ENCODE measurements at regions not wholly inside any gene's neighbourhood (a gene's known extent, or its start where the extent isn't known, plus 50 kb on each side); places are given as distances from the start of the nearest gene placed in this dataset.

- no peaks in the 10 kb centered on the region for H3K27me3 Mint-ChIP-seq
- POLR2A ChIA-PET = no interaction called here
- WGBS (ENCODE audit: insufficient coverage) = no CpG with 5 or more reads among the region's 1 CpG
Measured at GRCh38 chr4:125772680-125773079, 457.9 kb downstream of the FAT4 start.

GRCh38 chr4:125773502-125773901 lies 458.7 kb downstream of the FAT4 start:
- Histone ChIP-seq H3K36me3 (replicated peaks in 1 of 2; ENCODE audit: control extremely low read depth in 1 of 2, control insufficient read depth in 1 of 2, extremely low read depth in 1 of 2, insufficient read depth in 2 of 2, low read length in 1 of 2) (no peaks in the 10 kb centered on the region), H4K20me1 (ENCODE audit: control insufficient read depth, insufficient read depth, low read length, poor library complexity, severe bottlenecking) (no peaks in the 10 kb centered on the region), H3K79me2 (ENCODE audit: control insufficient read depth, insufficient read depth, low read length) (no peaks in the 10 kb centered on the region), H3K4me2 (replicated peaks; ENCODE audit: low read depth, low read length, poor library complexity, severe bottlenecking) (no peak overlapping the region), H3K9ac (ENCODE audit: low read length) (no peak overlapping the region), H3K27me3 (replicated peaks in 1 of 4; ENCODE audit: control extremely low read depth in 1 of 4, control insufficient read depth in 3 of 4, insufficient read depth in 4 of 4, low read length in 3 of 4) (no peaks in the 10 kb centered on the region), H3K27ac (ENCODE audit: low read length in 2 of 2) (no peak overlapping the region), H2AFZ (ENCODE audit: insufficient read depth, low read depth, low read length, poor library complexity, severe bottlenecking) (no peak overlapping the region), H3K9me3 (ENCODE audit: control extremely low read depth in 1 of 3, control insufficient read depth in 2 of 3, insufficient read depth in 1 of 3, low read length in 2 of 3) (peaks cover 0 to 8% (median 0%) of the 10 kb centered on the region in 3 donors), H3K4me3 (ENCODE audit: control extremely low read depth in 1 of 5, extremely low read depth in 1 of 5, insufficient read depth in 1 of 5, low read depth in 2 of 5, low read length in 4 of 5) (no peak overlapping the region), H3K4me1 (ENCODE audit: control insufficient read depth in 2 of 2, insufficient read depth in 2 of 2, low read length in 2 of 2) (no peaks in the 10 kb centered on the region)
- ChIA-PET POLR2A (no interaction called here), CTCF (no interaction called here)
- no peak for TF ChIP-seq CTCF (IDR thresholded peaks at IDR 0.05)
- no peak for TF ChIP-seq EZH2 (IDR thresholded peaks at IDR 0.05; ENCODE audit: borderline replicate concordance, insufficient read depth, low read depth, low read length, poor library complexity, severe bottlenecking)
- DNase-seq = no peak
- H3K4me1 Mint-ChIP-seq = no peaks in the 10 kb centered on the region
- no CpG with 5 or more reads among the region's 1 CpG for WGBS (ENCODE audit: insufficient coverage)
- no peak overlapping the region for H3K4me3 Mint-ChIP-seq
- H3K9me3 Mint-ChIP-seq (ENCODE audit: insufficient read depth) = peaks cover 4% of the 10 kb centered on the region
- ATAC-seq (ENCODE audit: low read depth) = no peak
- H3K27ac Mint-ChIP-seq = no peak overlapping the region
- intact Hi-C loops (cut with micrococcal nuclease) = no loop called here
- no peaks in the 10 kb centered on the region for H3K27me3 Mint-ChIP-seq

More at GRCh38 chr4:125772680-125773079, 457.9 kb downstream of the FAT4 start:
- H3K36me3 ChIP-seq (replicated peaks in 1 of 2; ENCODE audit: control extremely low read depth in 1 of 2, control insufficient read depth in 1 of 2, extremely low read depth in 1 of 2, insufficient read depth in 2 of 2, low read length in 1 of 2) = no peaks in the 10 kb centered on the region
- no peak overlapping the region for H3K27ac Mint-ChIP-seq
- no peaks in the 10 kb centered on the region for H3K4me1 Mint-ChIP-seq
- H3K4me3 ChIP-seq (ENCODE audit: control extremely low read depth in 1 of 5, extremely low read depth in 1 of 5, insufficient read depth in 1 of 5, low read depth in 2 of 5, low read length in 4 of 5) = no peak overlapping the region
- H3K4me3 Mint-ChIP-seq = no peak overlapping the region
- no peaks in the 10 kb centered on the region for H4K20me1 ChIP-seq (ENCODE audit: control insufficient read depth, insufficient read depth, low read length, poor library complexity, severe bottlenecking)
- ATAC-seq (ENCODE audit: low read depth) (no peak), DNase-seq (no peak)
- H3K27ac ChIP-seq (ENCODE audit: low read length in 2 of 2) = no peak overlapping the region
- TF ChIP-seq EZH2 (IDR thresholded peaks at IDR 0.05; ENCODE audit: borderline replicate concordance, insufficient read depth, low read depth, low read length, poor library complexity, severe bottlenecking) (no peak), CTCF (IDR thresholded peaks at IDR 0.05) (no peak)
- H3K9me3 ChIP-seq (ENCODE audit: control extremely low read depth in 1 of 3, control insufficient read depth in 2 of 3, insufficient read depth in 1 of 3, low read length in 2 of 3) = peaks cover 0 to 8% (median 0%) of the 10 kb centered on the region in 3 donors
- H3K79me2 ChIP-seq (ENCODE audit: control insufficient read depth, insufficient read depth, low read length) = no peaks in the 10 kb centered on the region
- no peak overlapping the region for H2AFZ ChIP-seq (ENCODE audit: insufficient read depth, low read depth, low read length, poor library complexity, severe bottlenecking)
- intact Hi-C loops (cut with micrococcal nuclease) = no loop called here
- peaks cover 4% of the 10 kb centered on the region for H3K9me3 Mint-ChIP-seq (ENCODE audit: insufficient read depth)
- no peaks in the 10 kb centered on the region for H3K4me1 ChIP-seq (ENCODE audit: control insufficient read depth in 2 of 2, insufficient read depth in 2 of 2, low read length in 2 of 2)
- no peaks in the 10 kb centered on the region for H3K27me3 ChIP-seq (replicated peaks in 1 of 4; ENCODE audit: control extremely low read depth in 1 of 4, control insufficient read depth in 3 of 4, insufficient read depth in 4 of 4, low read length in 3 of 4)
- CTCF ChIA-PET = no interaction called here
- no peak overlapping the region for H3K9ac ChIP-seq (ENCODE audit: low read length)
- no peak overlapping the region for H3K4me2 ChIP-seq (replicated peaks; ENCODE audit: low read depth, low read length, poor library complexity, severe bottlenecking)

All from B cell (primary cell).